Erythroblast (primary cell): ENCODE measurements at regions not wholly inside any gene's neighbourhood (a gene's known extent, or its start where the extent isn't known, plus 50 kb on each side); places are given as distances from the start of the nearest gene placed in this dataset.

Experiments used
- GATA1 ChIP-seq: IDR thresholded peaks from 2 replicates; pipeline ENCODE4 v1.6.1; 2011; ENCODE audit warnings: low read depth, mild to moderate bottlenecking, control low read depth, low read length, moderate library complexity
- POLR2A ChIP-seq: IDR thresholded peaks from 2 replicates; pipeline ENCODE4 v1.6.1; 2011; ENCODE audit warnings: mild to moderate bottlenecking, low read length

DNA sequence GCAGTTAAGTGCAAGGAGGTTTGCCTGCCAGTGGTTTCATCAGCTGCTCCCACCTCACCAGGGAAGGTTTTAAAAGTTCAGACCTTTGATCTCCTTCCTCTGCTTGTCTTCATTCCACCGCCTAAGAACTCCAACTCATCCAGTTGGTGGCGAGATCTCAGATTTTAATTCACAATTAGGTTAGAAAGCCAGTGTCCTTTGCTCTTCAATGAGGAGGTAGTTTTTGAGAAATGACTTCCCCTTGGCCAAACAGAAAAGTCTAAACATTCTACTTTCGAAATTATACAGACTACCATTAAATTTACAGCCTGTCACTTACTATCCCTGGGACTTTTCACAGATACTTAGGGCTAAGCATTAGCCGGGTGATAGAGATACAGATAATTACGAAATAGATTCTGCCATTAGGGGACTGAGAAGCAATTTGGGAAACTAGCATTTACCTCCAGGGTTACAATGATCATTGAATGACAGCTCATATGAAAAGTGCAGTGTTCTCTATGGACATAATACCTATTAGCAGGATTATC, 513.4 kb upstream of the GHITM start:
- TF ChIP-seq POLR2A = no peak
- TF ChIP-seq GATA1 = no peak
